Small intestine (tissue), 7 donors: ENCODE measurements at regions not wholly inside any gene's neighbourhood (a gene's known extent, or its start where the extent isn't known, plus 50 kb on each side); places are given as distances from the start of the nearest gene placed in this dataset.

Source experiments
- DNase-seq, 2 donors: peaks; one replicate each; pipeline versions ENCODE4 v3.0.0 to v3.0.0-alpha.2; 2013
- FAIRE-seq: peaks from 2 replicates; lab custom pipeline; 2012; peaks lifted over from hg19 to GRCh38; lab: Jason Lieb, UNC
- H3K27ac ChIP-seq, 3 donors: one replicate each; pipeline ENCODE4 v1.5.1; 2013; ENCODE audit warnings: low read length in 2 of 3, mild to moderate bottlenecking in 2 of 3, control low read depth in 1 of 3, inconsistent platforms in 1 of 3, low read depth in 1 of 3, moderate library complexity in 1 of 3
- H3K27me3 ChIP-seq, 3 donors: one replicate each; pipeline ENCODE4 v1.6.1; 2013; ENCODE audit warnings: low read length in 3 of 3, inconsistent platforms in 1 of 3; ENCODE audit not compliant: control insufficient read depth in 3 of 3, insufficient read depth in 3 of 3
- H3K36me3 ChIP-seq, 3 donors: one replicate each; pipeline ENCODE4 v1.6.1; 2013; ENCODE audit warnings: low read length in 3 of 3, inconsistent platforms in 1 of 3, low read depth in 1 of 3, mild to moderate bottlenecking in 1 of 3, moderate library complexity in 1 of 3; ENCODE audit not compliant: control insufficient read depth in 3 of 3, insufficient read depth in 2 of 3
- H3K4me1 ChIP-seq, 3 donors: one replicate each; pipeline ENCODE4 v1.6.1; 2013; ENCODE audit warnings: low read length in 2 of 3, inconsistent platforms in 1 of 3, low read depth in 1 of 3, mild to moderate bottlenecking in 1 of 3, moderate library complexity in 1 of 3; ENCODE audit not compliant: control insufficient read depth in 3 of 3, insufficient read depth in 2 of 3
- H3K4me3 ChIP-seq, 3 donors: one replicate each; pipeline ENCODE4 v1.5.1; 2013; ENCODE audit warnings: low read length in 3 of 3, control low read depth in 1 of 3, inconsistent platforms in 1 of 3, low read depth in 1 of 3, mild to moderate bottlenecking in 1 of 3, moderate library complexity in 1 of 3
- H3K9me3 ChIP-seq, 2 donors: one replicate each; pipeline ENCODE4 v1.6.1; 2013; ENCODE audit warnings: low read depth in 1 of 2, low read length in 1 of 2; ENCODE audit not compliant: control insufficient read depth in 2 of 2, insufficient read depth in 1 of 2
- WGBS, 3 donors: extraction: QIAGEN DNeasy Blood & Tissue Kit; methylation state at CpG; one replicate each; pipeline ENCODE4 v1.1.7; 2013; 5-methylcytosine and 5-hydroxymethylcytosine counted together
- donor health status: healthy with polysubstance abuse.
- donor health status: control.
- donor health status: control.
- donor health status: Bipolar disorder and iron deficiency.
- donor health status: healthy.

DNA sequence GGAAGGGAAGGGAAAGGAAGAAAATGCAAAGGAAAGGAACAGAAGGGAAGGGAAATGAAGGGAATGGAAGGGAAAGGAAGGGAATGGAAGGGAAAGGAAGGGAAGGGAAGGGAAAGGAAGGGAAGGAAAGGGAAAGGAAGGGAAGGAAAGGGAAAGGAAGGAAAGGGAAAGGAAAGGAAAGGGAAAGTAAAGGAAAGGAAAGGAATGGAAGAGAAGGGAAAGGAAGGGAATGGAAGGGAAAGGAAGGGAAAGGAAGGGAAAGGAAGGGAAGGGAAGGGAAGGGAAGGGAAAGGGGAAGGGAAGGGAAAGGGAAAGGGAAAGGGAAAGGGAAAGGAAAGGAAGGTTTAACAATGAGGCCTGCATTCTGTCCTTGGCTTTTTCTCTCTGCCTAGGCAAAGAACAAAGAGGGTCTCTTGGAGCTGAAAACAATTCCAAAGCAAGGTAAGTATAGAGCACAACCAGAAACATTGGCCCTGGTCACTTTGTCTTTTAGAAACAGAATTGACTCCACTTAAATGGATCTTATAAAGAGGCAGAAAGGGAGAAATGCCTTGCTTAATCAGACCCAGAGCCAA lies 525.9 kb upstream of the TMPO start:
- H3K4me1 ChIP-seq: no peaks in the 10 kb centered on the region
- DNase-seq: no peak
- H3K4me3 ChIP-seq: no peak overlapping the region
- no peaks in the 10 kb centered on the region for H3K27me3 ChIP-seq
- no peak overlapping the region for H3K27ac ChIP-seq
- FAIRE-seq: no peak
- no peaks in the 10 kb centered on the region for H3K36me3 ChIP-seq
- H3K9me3 ChIP-seq: peaks cover 0 to 5% of the 10 kb centered on the region in 2 donors

DNA sequence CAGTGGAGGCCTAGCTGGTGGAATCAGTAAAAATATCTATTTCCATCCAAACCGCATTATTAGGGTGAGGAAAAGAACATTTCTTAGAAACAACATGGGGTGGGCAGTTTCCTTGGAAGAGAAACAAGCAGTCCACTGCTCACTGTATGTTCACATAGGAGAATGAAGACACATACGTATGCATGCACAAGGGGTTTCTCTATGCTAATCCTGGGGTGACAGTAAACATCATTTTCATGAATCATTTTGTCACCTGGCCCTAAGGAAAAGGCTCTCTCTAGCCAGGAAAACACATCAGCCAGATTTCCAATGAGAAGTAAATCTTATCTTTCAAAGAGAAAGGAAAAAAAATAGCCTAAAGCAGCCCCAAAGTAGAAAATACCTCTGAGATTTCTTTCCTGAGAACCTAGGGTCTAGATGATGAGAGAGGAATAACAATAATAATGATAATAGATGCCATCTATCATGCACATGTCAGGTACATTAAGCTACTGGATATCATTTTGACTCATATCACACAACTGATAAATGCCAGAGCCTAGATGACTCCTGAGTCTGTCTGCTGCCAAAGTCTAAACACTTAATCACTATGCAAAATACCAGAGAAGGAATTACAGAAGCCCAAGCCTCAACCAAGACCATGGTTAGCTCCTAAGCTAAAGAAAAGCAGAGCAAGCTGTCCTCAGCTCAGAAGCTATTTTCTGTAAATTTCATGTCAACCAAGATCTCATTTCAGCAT lies 520.5 kb upstream of the TMPO start:
- peaks cover 0 to 5% of the 10 kb centered on the region in 2 donors for H3K9me3 ChIP-seq
- no peaks in the 10 kb centered on the region for H3K4me1 ChIP-seq
- no peak for FAIRE-seq
- no peak overlapping the region for H3K27ac ChIP-seq
- no peak overlapping the region for H3K4me3 ChIP-seq
- H3K27me3 ChIP-seq: no peaks in the 10 kb centered on the region
- WGBS, 3 donors: 84 to 87% (median 85%) methylated on average over 2 of the region's 2 CpGs
- no peak for DNase-seq
- no peaks in the 10 kb centered on the region for H3K36me3 ChIP-seq

DNA sequence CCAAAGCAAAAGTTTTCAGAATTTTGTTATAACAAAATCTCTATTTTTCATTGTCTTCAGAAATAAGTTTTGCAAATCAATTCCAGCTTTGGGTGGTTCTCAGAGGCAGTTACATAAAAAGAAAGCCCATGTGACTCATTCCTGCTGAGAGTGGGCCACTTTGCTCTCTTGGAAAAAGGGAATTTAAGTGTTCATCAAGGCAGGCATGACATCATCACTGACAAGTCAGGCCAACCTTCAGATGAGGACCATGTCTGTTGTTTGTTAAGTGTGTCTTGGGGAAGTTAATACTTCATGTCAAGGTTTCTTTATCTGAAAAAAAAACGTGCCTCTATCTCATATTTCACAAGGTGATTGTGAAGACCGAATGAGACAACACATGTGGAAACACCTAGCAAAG lies 519.8 kb upstream of the TMPO start:
- WGBS, 3 donors: 38 to 48% (median 42%) methylated on average over 2 of the region's 2 CpGs
- no peak for FAIRE-seq
- DNase-seq: no peak
- Histone ChIP-seq H3K9me3 (peaks cover 0 to 5% of the 10 kb centered on the region in 2 donors), H3K36me3 (no peaks in the 10 kb centered on the region), H3K4me3 (no peak overlapping the region), H3K27ac (no peak overlapping the region), H3K27me3 (no peaks in the 10 kb centered on the region), H3K4me1 (no peaks in the 10 kb centered on the region)

DNA sequence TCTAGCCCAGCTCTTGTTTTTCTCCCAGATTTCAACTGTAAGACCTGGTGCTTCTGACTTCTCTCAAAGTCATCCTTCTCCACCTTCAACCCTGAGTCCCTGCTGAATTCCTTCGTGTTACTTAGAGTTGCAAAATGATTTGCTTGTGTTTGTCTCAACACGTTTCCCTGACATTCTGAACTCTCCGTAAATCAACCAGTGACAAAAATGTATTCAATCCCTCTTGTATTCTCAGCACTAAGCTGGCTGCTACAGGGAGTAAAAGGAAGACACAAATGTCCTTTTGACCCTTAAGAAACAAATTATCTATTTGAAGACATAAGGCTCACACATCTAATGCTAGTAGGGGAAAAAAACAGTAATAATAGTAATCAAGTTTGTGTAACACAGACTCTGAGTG lies 514.0 kb upstream of the TMPO start:
- H3K4me1 ChIP-seq: no peaks in the 10 kb centered on the region
- H3K9me3 ChIP-seq: no peaks in the 10 kb centered on the region
- no peak overlapping the region for H3K4me3 ChIP-seq
- no peaks in the 10 kb centered on the region for H3K36me3 ChIP-seq
- 43 to 62% (median 47%) methylated on average over 3 of the region's 3 CpGs for WGBS, 3 donors
- no peak for FAIRE-seq
- H3K27me3 ChIP-seq: peaks cover 0 to 2% (median 0%) of the 10 kb centered on the region in 3 donors
- no peak overlapping the region for H3K27ac ChIP-seq
- DNase-seq: no peak

DNA sequence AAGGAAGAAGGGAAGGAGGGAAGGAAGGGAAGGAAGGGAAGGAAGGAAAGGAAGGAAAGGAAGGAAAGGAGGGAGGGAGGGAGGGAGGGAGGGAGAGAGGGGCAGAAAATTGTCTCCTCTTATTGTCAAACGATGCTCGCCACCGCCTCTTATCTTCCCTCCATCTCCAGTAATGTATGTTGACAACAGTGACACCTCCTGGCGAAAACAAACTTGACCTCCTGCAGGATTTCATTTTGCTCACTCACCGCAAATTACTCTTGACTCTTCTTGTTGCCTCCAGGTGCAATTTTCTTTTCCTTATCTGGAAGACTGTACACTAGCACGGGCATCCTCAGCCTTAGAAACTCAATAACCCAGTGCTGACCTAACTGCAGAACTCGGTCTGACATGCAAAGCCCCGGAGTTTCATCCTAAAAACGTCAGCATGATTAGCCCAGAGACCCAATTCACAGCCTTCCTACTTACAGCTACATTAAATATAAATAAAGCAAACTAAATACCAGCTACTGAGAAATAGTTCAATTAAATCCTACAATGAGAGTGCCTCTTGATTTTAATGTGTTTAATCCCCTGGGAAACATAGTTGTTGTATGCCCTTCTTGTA lies 512.4 kb upstream of the TMPO start:
- no peak overlapping the region for H3K4me3 ChIP-seq
- H3K9me3 ChIP-seq: no peaks in the 10 kb centered on the region
- no peaks in the 10 kb centered on the region for H3K4me1 ChIP-seq
- peaks cover 0 to 2% (median 0%) of the 10 kb centered on the region in 3 donors for H3K27me3 ChIP-seq
- WGBS, 3 donors: 12 to 18% (median 18%) methylated on average over 9 of the region's 9 CpGs
- H3K27ac ChIP-seq: no peak overlapping the region
- FAIRE-seq: no peak
- DNase-seq: peak; percentile 38 to 44
- no peaks in the 10 kb centered on the region for H3K36me3 ChIP-seq

DNA sequence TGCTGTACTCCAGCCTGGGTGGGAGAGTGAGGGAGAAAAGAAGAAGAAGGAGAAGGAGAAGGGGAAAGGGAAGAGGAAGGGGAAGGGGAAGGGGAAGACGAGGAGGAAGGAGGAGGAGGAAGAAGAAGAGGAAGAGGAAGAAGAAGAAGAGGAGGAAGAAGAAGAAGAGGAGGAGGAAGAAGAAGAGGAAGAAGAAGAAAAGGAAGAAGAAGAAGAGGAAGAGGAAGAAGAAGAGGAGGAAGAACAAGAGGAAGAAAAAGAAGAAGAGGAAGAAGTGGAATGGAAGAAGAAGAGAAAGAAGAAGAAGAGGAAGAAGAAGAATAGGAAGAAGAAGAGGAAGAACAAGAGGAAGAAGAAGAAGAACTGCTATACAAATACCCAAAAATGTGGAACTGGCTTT lies 507.4 kb upstream of the TMPO start:
- Histone ChIP-seq H3K4me1 (no peaks in the 10 kb centered on the region), H3K27ac (no peak overlapping the region), H3K27me3 (peaks cover 0 to 3% (median 0%) of the 10 kb centered on the region in 3 donors), H3K9me3 (no peaks in the 10 kb centered on the region), H3K36me3 (no peaks in the 10 kb centered on the region), H3K4me3 (no peak overlapping the region)
- FAIRE-seq (no peak), DNase-seq (no peak)
- 3 to 27% (median 6%) methylated on average over 1 of the region's 1 CpG for WGBS, 3 donors

DNA sequence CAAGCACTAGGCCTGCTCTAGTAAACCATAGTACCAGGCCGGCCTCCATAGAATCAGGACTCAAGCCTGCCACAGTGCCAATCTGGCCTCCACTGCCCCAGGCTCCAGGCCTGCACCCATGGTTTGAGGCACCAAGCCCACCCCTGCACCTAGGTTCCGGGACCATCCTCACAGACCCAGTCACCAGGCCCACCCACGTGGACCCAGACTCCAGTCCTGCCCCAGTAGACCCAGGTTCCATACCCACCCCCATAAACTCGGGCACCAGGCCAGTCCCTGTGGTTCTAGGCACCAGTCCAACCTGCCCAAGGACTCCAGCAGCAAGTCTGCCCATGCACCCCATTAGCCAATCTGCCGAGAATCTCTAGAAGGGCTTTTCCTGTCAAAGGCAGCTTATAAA lies 501.8 kb upstream of the TMPO start:
- Histone ChIP-seq H3K9me3 (peaks cover 0 to 4% of the 10 kb centered on the region in 2 donors), H3K27ac (no peak overlapping the region), H3K4me3 (no peak overlapping the region), H3K36me3 (no peaks in the 10 kb centered on the region), H3K27me3 (peaks cover 0 to 3% (median 0%) of the 10 kb centered on the region in 3 donors), H3K4me1 (no peaks in the 10 kb centered on the region)
- WGBS, 3 donors: 74 to 85% (median 78%) methylated on average over 5 of the region's 5 CpGs
- no peak for DNase-seq
- no peak for FAIRE-seq

DNA sequence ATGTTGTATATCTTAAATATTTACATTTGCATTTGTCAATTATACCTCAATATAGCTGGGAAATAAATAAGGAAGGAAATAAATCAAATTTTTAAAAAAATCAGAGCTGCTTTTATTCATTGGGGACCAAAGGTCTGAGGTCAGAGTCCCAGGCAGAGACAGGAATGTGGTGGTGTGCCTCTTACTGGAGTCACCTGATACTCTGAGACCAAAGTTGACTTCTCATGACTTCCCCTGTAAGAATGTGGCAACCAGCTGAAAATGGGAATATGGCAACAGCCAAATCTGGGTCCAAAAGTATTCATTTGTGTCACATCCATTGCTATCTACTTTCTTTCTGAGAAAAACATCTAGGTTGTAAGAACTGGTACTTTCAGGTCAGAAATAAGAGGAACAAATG lies 496.6 kb upstream of the TMPO start:
- DNase-seq: peak; percentile 47 to 82
- Histone ChIP-seq H3K9me3 (no peaks in the 10 kb centered on the region), H3K27me3 (no peaks in the 10 kb centered on the region), H3K4me1 (peaks cover 0 to 5% (median 0%) of the 10 kb centered on the region in 3 donors), H3K27ac (peak overlapping the region in 1 of 3 donors; percentile 28), H3K36me3 (no peaks in the 10 kb centered on the region), H3K4me3 (no peak overlapping the region)
- no peak for FAIRE-seq
